WTC11 (cell line): ENCODE measurements at regions not wholly inside any gene's neighbourhood (a gene's known extent, or its start where the extent isn't known, plus 50 kb on each side); places are given as distances from the start of the nearest gene placed in this dataset.

Experiments used
- ATAC-seq: fragments of 200-7000 bp; cut with Tn5 transposase; 2 replicates; pipeline ENCODE4 v1.10.0; 2021; ENCODE audit warnings: mild to moderate bottlenecking, moderate library complexity
- CTCF ChIA-PET: fragments of 300-600 bp; sonication (Branson Sonifier 250); formaldehyde crosslinking; loops from one replicate; lab custom pipeline; 2021; ENCODE audit warnings: antibody characterized with exemption; lab: Charles Lee
- POLR2A ChIA-PET: fragments of 350-600 bp; sonication (Branson Sonifier 250); formaldehyde crosslinking; loops from one replicate; lab custom pipeline; 2021; ENCODE audit warnings: antibody characterized with exemption; lab: Charles Lee
- DNase-seq: peaks from one replicate; pipeline ENCODE4 v3.0.0; 2021; ENCODE audit warnings: low spot score
- H3K27ac Mint-ChIP-seq: 2 replicates; pipeline ENCODE4 v1.8.0; 2021; ENCODE audit warnings: mixed read lengths
- H3K27me3 Mint-ChIP-seq: 2 replicates; pipeline ENCODE4 v1.8.0; 2021; ENCODE audit warnings: low read depth, mild to moderate bottlenecking, moderate library complexity, mixed read lengths
- H3K36me3 Mint-ChIP-seq: 2 replicates; pipeline ENCODE4 v1.8.0; 2021; ENCODE audit warnings: mixed read lengths
- H3K4me1 Mint-ChIP-seq: 2 replicates; pipeline ENCODE4 v1.8.0; 2022; ENCODE audit warnings: mixed read lengths
- H3K4me3 Mint-ChIP-seq: 2 replicates; pipeline ENCODE4 v1.8.0; 2021; ENCODE audit warnings: mild to moderate bottlenecking, moderate library complexity, mixed read lengths
- H3K9me3 Mint-ChIP-seq: 2 replicates; pipeline ENCODE4 v1.8.0; 2021; ENCODE audit warnings: mixed read lengths
- ELF4 ChIP-seq: sonication (generic); formaldehyde crosslinking; IDR thresholded peaks from 2 replicates; pipeline ENCODE4 v1.8.1; 2022; ENCODE audit warnings: low read depth, mild to moderate bottlenecking, moderate library complexity, missing genetic modification reagents
- NR3C1 ChIP-seq: sonication (generic); formaldehyde crosslinking; conservative IDR thresholded peaks from 2 replicates; pipeline ENCODE4 v1.8.1; 2023; ENCODE audit warnings: low read depth, mild to moderate bottlenecking, missing genetic modification reagents
- PRRX2 ChIP-seq: fragments of 250-450 bp; sonication (Bioruptor Pico); IDR thresholded peaks from 2 replicates; pipeline ENCODE4 v1.8.0; 2021; ENCODE audit warnings: mild to moderate bottlenecking
- TCF7 ChIP-seq: sonication (generic); formaldehyde crosslinking; IDR thresholded peaks from 2 replicates; pipeline ENCODE4 v1.8.0; 2022; ENCODE audit warnings: mild to moderate bottlenecking, low read depth, missing genetic modification reagents, moderate library complexity
- TEAD1 ChIP-seq: sonication (generic); formaldehyde crosslinking; IDR thresholded peaks from 2 replicates; pipeline ENCODE4 v1.8.0; 2022; ENCODE audit warnings: mild to moderate bottlenecking, missing genetic modification reagents
- ZNF138 ChIP-seq: sonication (generic); formaldehyde crosslinking; conservative IDR thresholded peaks from 2 replicates; pipeline ENCODE4 v1.8.1; 2022; ENCODE audit warnings: mild to moderate bottlenecking, moderate library complexity, missing genetic modification reagents
- ZNF281 ChIP-seq: sonication (generic); formaldehyde crosslinking; IDR thresholded peaks from 2 replicates; pipeline ENCODE4 v1.8.0; 2023; ENCODE audit warnings: mild to moderate bottlenecking, missing genetic modification reagents
- ZNF396 ChIP-seq: fragments of 250-450 bp; sonication (Bioruptor Pico); IDR thresholded peaks from 2 replicates; pipeline ENCODE4 v1.8.0; 2021; ENCODE audit warnings: mild to moderate bottlenecking, moderate library complexity, borderline replicate concordance
- ZNF423 ChIP-seq: fragments of 250-450 bp; sonication (Bioruptor Pico); IDR thresholded peaks from 2 replicates; pipeline ENCODE4 v2.1.2; 2022; ENCODE audit warnings: mild to moderate bottlenecking, moderate library complexity
- TF ChIP-seq, protein P1 (sequence below): sonication (generic); formaldehyde crosslinking; IDR thresholded peaks from 2 replicates; pipeline ENCODE4 v1.8.0; 2022; ENCODE audit warnings: mild to moderate bottlenecking, missing genetic modification reagents
- TF ChIP-seq, protein P2 (sequence below): fragments of 250-450 bp; sonication (Bioruptor Pico); IDR thresholded peaks from 2 replicates; pipeline ENCODE4 v1.9.0; 2021; ENCODE audit warnings: moderate library complexity, mild to moderate bottlenecking, inconsistent platforms, borderline replicate concordance
- TF ChIP-seq, protein P3 (sequence below): fragments of 250-450 bp; sonication (Bioruptor Pico); IDR thresholded peaks from 2 replicates; pipeline ENCODE4 v2.1.2; 2022; ENCODE audit warnings: mild to moderate bottlenecking, moderate library complexity
- TF ChIP-seq, protein P4 (sequence below): fragments of 250-450 bp; sonication (Bioruptor Pico); IDR thresholded peaks from 2 replicates; pipeline ENCODE4 v1.9.0; 2021; ENCODE audit warnings: mild to moderate bottlenecking, borderline replicate concordance
- TF ChIP-seq, protein P5 (sequence below): sonication (generic); formaldehyde crosslinking; IDR thresholded peaks from 2 replicates; pipeline ENCODE4 v1.8.1; 2023; ENCODE audit warnings: mild to moderate bottlenecking, missing genetic modification reagents
- TF ChIP-seq, protein P6 (sequence below): sonication (generic); formaldehyde crosslinking; IDR thresholded peaks from 2 replicates; pipeline ENCODE4 v1.8.0; 2022; ENCODE audit warnings: mild to moderate bottlenecking, missing genetic modification reagents

DNA sequence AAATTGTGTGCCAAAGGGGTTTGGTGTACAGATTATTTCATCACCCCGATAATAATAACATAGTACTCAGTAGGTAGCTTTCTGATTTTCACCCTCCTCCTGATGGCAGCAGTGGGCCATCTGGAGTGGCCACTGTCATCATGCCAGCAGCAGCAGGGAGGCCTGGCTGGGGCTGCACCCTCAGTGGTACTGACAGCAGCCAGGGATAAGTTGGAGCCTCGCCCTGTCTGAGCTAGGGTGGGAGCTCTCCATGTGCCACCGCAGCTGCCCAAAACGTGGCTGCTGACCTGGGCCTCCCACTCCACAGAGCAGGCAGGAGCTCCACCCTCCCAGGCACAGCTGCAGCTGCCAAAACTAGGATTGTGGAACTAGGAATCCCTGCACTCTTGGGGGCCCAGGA is 700.8 kb upstream of the KCND2 start:
- Mint-ChIP-seq H3K27ac (no peak overlapping the region), H3K36me3 (no peaks in the 10 kb centered on the region), H3K4me1 (0 out of 2 replicates have a peak, but pooled peaks cover 6% of the 10 kb centered on the region), H3K9me3 (no peaks in the 10 kb centered on the region), H3K4me3 (no peak overlapping the region), H3K27me3 (no peaks in the 10 kb centered on the region)
- POLR2A ChIA-PET = no interaction called here
- CTCF ChIA-PET = interaction anchor here (1.1 kb wide), 1 partner anchor 90 kb away, joined by 4 read pairs; no protein-coding TSS in a partner anchor
- TF ChIP-seq, protein P1, sequence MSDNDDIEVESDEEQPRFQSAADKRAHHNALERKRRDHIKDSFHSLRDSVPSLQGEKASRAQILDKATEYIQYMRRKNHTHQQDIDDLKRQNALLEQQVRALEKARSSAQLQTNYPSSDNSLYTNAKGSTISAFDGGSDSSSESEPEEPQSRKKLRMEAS (CRISPR knock-in tag) = no peak
- peak; percentile 24 for DNase-seq
- ATAC-seq = peak; percentile 79

GRCh38 chr7:119572541-119572940 is 700.4 kb upstream of the KCND2 start:
- Mint-ChIP-seq H3K36me3 (no peaks in the 10 kb centered on the region), H3K4me1 (0 out of 2 replicates have a peak, but pooled peaks cover 6% of the 10 kb centered on the region), H3K27ac (no peak overlapping the region), H3K9me3 (no peaks in the 10 kb centered on the region), H3K27me3 (no peaks in the 10 kb centered on the region), H3K4me3 (no peak overlapping the region)
- peak; percentile 34 for ATAC-seq
- no peak for DNase-seq
- ChIA-PET POLR2A (no interaction called here), CTCF (interaction anchor here (1.1 kb wide), 1 partner anchor 91 kb away, joined by 4 read pairs; no protein-coding TSS in a partner anchor)
- TF ChIP-seq ZNF396 (CRISPR knock-in tag) (no peak), ZNF281 (CRISPR knock-in tag) (no peak), ELF4 (no peak), ZNF138 (CRISPR knock-in tag) (no peak)
- TF ChIP-seq, protein P2, sequence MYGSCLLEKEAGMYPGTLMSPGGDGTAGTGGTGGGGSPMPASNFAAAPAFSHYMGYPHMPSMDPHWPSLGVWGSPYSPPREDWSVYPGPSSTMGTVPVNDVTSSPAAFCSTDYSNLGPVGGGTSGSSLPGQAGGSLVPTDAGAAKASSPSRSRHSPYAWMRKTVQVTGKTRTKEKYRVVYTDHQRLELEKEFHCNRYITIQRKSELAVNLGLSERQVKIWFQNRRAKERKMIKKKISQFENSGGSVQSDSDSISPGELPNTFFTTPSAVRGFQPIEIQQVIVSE (CRISPR knock-in tag) = no peak
- TF ChIP-seq, protein P3, sequence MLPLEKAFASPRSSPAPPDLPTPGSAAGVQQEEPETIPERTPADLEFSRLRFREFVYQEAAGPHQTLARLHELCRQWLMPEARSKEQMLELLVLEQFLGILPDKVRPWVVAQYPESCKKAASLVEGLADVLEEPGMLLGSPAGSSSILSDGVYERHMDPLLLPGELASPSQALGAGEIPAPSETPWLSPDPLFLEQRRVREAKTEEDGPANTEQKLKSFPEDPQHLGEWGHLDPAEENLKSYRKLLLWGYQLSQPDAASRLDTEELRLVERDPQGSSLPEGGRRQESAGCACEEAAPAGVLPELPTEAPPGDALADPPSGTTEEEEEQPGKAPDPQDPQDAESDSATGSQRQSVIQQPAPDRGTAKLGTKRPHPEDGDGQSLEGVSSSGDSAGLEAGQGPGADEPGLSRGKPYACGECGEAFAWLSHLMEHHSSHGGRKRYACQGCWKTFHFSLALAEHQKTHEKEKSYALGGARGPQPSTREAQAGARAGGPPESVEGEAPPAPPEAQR (CRISPR knock-in tag) = no peak

DNA sequence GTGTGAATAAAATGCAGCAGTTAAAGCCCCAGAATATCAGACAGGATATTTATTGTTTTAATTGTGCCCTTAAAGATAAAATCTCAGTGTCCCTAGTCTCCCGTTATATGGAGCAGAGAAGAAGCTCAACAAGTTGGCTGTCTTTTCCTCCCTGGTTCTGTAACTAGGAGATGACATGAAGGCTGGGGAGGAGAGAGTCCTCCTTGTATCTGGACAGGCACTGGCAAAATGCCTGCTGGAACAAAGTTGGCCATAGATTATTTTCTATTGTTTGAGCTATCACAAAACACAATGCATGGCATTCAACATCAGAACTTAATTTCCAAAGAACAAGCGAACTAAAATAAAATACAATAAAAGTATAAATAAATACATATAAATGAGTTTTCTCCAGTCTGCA is 694.9 kb upstream of the KCND2 start:
- Mint-ChIP-seq H3K4me1 (no peaks in the 10 kb centered on the region), H3K4me3 (no peak overlapping the region), H3K36me3 (no peaks in the 10 kb centered on the region), H3K9me3 (no peaks in the 10 kb centered on the region), H3K27ac (no peak overlapping the region), H3K27me3 (no peaks in the 10 kb centered on the region)
- no peak for DNase-seq
- ATAC-seq = no peak
- ChIA-PET POLR2A (no interaction called here), CTCF (no interaction called here)
- no peak for TF ChIP-seq ZNF138 (CRISPR knock-in tag)
- TF ChIP-seq NR3C1 (CRISPR knock-in tag) = no peak
- no peak for TF ChIP-seq PRRX2 (CRISPR knock-in tag)

- no peak overlapping the region for H3K27ac Mint-ChIP-seq
- no peak overlapping the region for H3K4me3 Mint-ChIP-seq
- ATAC-seq (peak; percentile 92), DNase-seq (peak; percentile 6)
- H3K36me3 Mint-ChIP-seq = peaks cover 4% of the 10 kb centered on the region; the same call in 1 of the 2 replicates
- H3K4me1 Mint-ChIP-seq = peaks cover 27% of the 10 kb centered on the region
- peaks cover 9% of the 10 kb centered on the region for H3K9me3 Mint-ChIP-seq
- ChIA-PET CTCF (no interaction called here), POLR2A (no interaction called here)
- H3K27me3 Mint-ChIP-seq = no peaks in the 10 kb centered on the region
- TF ChIP-seq, protein P4, sequence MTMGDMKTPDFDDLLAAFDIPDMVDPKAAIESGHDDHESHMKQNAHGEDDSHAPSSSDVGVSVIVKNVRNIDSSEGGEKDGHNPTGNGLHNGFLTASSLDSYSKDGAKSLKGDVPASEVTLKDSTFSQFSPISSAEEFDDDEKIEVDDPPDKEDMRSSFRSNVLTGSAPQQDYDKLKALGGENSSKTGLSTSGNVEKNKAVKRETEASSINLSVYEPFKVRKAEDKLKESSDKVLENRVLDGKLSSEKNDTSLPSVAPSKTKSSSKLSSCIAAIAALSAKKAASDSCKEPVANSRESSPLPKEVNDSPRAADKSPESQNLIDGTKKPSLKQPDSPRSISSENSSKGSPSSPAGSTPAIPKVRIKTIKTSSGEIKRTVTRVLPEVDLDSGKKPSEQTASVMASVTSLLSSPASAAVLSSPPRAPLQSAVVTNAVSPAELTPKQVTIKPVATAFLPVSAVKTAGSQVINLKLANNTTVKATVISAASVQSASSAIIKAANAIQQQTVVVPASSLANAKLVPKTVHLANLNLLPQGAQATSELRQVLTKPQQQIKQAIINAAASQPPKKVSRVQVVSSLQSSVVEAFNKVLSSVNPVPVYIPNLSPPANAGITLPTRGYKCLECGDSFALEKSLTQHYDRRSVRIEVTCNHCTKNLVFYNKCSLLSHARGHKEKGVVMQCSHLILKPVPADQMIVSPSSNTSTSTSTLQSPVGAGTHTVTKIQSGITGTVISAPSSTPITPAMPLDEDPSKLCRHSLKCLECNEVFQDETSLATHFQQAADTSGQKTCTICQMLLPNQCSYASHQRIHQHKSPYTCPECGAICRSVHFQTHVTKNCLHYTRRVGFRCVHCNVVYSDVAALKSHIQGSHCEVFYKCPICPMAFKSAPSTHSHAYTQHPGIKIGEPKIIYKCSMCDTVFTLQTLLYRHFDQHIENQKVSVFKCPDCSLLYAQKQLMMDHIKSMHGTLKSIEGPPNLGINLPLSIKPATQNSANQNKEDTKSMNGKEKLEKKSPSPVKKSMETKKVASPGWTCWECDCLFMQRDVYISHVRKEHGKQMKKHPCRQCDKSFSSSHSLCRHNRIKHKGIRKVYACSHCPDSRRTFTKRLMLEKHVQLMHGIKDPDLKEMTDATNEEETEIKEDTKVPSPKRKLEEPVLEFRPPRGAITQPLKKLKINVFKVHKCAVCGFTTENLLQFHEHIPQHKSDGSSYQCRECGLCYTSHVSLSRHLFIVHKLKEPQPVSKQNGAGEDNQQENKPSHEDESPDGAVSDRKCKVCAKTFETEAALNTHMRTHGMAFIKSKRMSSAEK (CRISPR knock-in tag) = peak; percentile 58; the same call in 1 of the 2 replicates
- TF ChIP-seq TEAD1 (CRISPR knock-in tag) = peak; percentile 39; the same call in 1 of the 2 replicates
- no peak for TF ChIP-seq TCF7 (CRISPR knock-in tag)
- TF ChIP-seq, protein P5, sequence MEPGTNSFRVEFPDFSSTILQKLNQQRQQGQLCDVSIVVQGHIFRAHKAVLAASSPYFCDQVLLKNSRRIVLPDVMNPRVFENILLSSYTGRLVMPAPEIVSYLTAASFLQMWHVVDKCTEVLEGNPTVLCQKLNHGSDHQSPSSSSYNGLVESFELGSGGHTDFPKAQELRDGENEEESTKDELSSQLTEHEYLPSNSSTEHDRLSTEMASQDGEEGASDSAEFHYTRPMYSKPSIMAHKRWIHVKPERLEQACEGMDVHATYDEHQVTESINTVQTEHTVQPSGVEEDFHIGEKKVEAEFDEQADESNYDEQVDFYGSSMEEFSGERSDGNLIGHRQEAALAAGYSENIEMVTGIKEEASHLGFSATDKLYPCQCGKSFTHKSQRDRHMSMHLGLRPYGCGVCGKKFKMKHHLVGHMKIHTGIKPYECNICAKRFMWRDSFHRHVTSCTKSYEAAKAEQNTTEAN = no peak
- TF ChIP-seq, protein P1 (CRISPR knock-in tag) = 0 out of 2 replicates have a peak, but pooled peaks have one; percentile 20
- TF ChIP-seq ZNF423 (CRISPR knock-in tag) = peak; percentile 71
- TF ChIP-seq, protein P6, sequence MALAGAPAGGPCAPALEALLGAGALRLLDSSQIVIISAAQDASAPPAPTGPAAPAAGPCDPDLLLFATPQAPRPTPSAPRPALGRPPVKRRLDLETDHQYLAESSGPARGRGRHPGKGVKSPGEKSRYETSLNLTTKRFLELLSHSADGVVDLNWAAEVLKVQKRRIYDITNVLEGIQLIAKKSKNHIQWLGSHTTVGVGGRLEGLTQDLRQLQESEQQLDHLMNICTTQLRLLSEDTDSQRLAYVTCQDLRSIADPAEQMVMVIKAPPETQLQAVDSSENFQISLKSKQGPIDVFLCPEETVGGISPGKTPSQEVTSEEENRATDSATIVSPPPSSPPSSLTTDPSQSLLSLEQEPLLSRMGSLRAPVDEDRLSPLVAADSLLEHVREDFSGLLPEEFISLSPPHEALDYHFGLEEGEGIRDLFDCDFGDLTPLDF (CRISPR knock-in tag) = no peak
Observed at GRCh38 chr7:119594956-119595355, 678.0 kb upstream of the KCND2 start.
